Neural progenitor cell (in vitro differentiated cells): ENCODE measurements at regions not wholly inside any gene's neighbourhood (a gene's known extent, or its start where the extent isn't known, plus 50 kb on each side); places are given as distances from the start of the nearest gene placed in this dataset.

ENCODE experiments used
- CTCF ChIP-seq: fragments of 200-600 bp; sonication (generic); IDR thresholded peaks from 2 replicates; pipeline ENCODE4 v1.5.1; 2017; ENCODE audit warnings: antibody characterized with exemption, mild to moderate bottlenecking
- EZH2 ChIP-seq: fragments of 200-600 bp; sonication (generic); IDR thresholded peaks from 2 replicates; pipeline ENCODE4 v1.6.1; 2017; ENCODE audit warnings: antibody characterized with exemption, mild to moderate bottlenecking, moderate library complexity

- TF ChIP-seq CTCF (no peak), EZH2 (no peak)
Observed at GRCh38 chr7:25409897-25410636, 181.8 kb upstream of the NPVF start.
